ENCODE measurements at regions not wholly inside any gene's neighbourhood (a gene's known extent, or its start where the extent isn't known, plus 50 kb on each side); places are given as distances from the start of the nearest gene placed in this dataset.

DNA sequence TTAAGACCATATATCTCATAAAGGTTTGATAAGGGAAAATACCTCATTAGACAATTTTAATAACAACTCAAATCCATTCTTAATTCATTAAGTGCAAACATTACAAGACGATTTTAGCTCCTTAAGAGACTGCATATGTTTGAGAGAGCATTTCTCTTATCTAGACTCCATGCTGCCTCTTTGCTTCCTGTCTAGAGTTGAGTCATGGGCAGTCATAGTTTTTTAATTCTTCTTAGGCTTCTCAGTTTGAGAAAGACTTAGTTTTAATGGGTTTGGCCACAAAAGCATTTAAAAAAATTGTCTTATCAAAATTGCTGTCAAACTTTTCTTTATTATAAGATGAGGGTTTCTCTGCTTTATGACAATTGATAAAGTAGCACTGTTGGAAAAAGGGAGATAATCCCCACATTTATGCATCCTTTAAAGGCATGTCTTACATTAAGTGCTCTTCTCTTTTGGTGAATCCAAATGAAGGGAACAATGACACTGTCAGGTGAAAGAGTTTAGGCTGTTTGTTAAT lies 713.4 kb downstream of the PCDH18 start:
- Histone ChIP-seq H3K27me3 (ENCODE audit: control insufficient read depth, insufficient read depth, low read length) (no peaks in the 10 kb centered on the region), H3K4me3 (ENCODE audit: insufficient read depth, low read depth, low read length) (no peak overlapping the region), H3K4me2 (ENCODE audit: low read depth, low read length) (no peak overlapping the region), H3K23ac (ENCODE audit: low read depth, low read length) (no peak overlapping the region), H3K4ac (ENCODE audit: low read depth, low read length) (no peak overlapping the region), H3K27ac (ENCODE audit: insufficient read depth, low read length) (no peak overlapping the region), H4K8ac (ENCODE audit: low read depth in 2 of 2, low read length in 2 of 2) (no peak overlapping the region), H3K9me3 (ENCODE audit: control insufficient read depth, insufficient read depth, low read length) (no peaks in the 10 kb centered on the region), H2BK5ac (ENCODE audit: low read depth, low read length, poor library complexity, severe bottlenecking) (no peak overlapping the region), H3K18ac (ENCODE audit: low read depth, low read length) (no peak overlapping the region), H3K56ac (ENCODE audit: extremely low read depth, insufficient read depth, low read length) (no peak overlapping the region), H3K79me1 (ENCODE audit: low read depth in 1 of 2, low read length in 2 of 2) (no peaks in the 10 kb centered on the region), H2BK15ac (ENCODE audit: low read depth, low read length) (no peak overlapping the region), H4K5ac (ENCODE audit: low read depth, low read length) (no peak overlapping the region), H2BK120ac (ENCODE audit: low read depth, low read length) (no peak overlapping the region), H2BK20ac (ENCODE audit: low read depth, low read length) (no peak overlapping the region), H3K9me1 (ENCODE audit: insufficient read depth, low read length) (no peaks in the 10 kb centered on the region), H2AK9ac (replicated peaks; ENCODE audit: low read depth, low read length, poor library complexity) (no peak overlapping the region), H2AFZ (replicated peaks; ENCODE audit: low read length, poor library complexity) (no peak overlapping the region), H4K91ac (ENCODE audit: insufficient read depth, low read depth, low read length) (no peak overlapping the region), H2AK5ac (ENCODE audit: low read depth, low read length) (no peak overlapping the region), H4K20me1 (ENCODE audit: insufficient read depth, low read length) (no peaks in the 10 kb centered on the region), H3K9ac (ENCODE audit: low read depth, low read length) (no peak overlapping the region), H3K36me3 (ENCODE audit: control insufficient read depth, insufficient read depth, low read length) (no peaks in the 10 kb centered on the region), H3K14ac (replicated peaks; ENCODE audit: low read depth, low read length) (no peak overlapping the region), H3K4me1 (ENCODE audit: control insufficient read depth, insufficient read depth, low read length) (no peaks in the 10 kb centered on the region)
- no CpG with 5 or more reads among the region's 1 CpG for WGBS, 2 experiments (ENCODE audit: extremely low coverage in 2 of 2, insufficient read length in 1 of 2)
- ChIA-PET CTCF (no interaction called here), POLR2A (ENCODE audit: unreplicated experiment) (no interaction called here)
- ATAC-seq (ENCODE audit: low read depth): peak; percentile 53; the same call in 1 of the 2 replicates
- in situ Hi-C loops (cut with MboI; ENCODE audit: low sequenced_read_pairs): no loop called here
- peak; percentile 41 for DNase-seq
- intact Hi-C loops (cut with micrococcal nuclease): no loop called here
- dilution Hi-C loops (cut with HindIII; ENCODE audit: low sequenced_read_pairs, unreplicated experiment): no loop called here
- BruUV-seq (replicated peaks): no TSS peak
- TF ChIP-seq MAFK (IDR thresholded peaks at IDR 0.05; ENCODE audit: low read depth, low read length): no peak
- no peak for TF ChIP-seq MXI1 (IDR thresholded peaks at IDR 0.05; ENCODE audit: borderline replicate concordance, low read depth, low read length)
- TF ChIP-seq MAZ (IDR thresholded peaks at IDR 0.05; ENCODE audit: borderline replicate concordance, low read depth, low read length): no peak
- no peak for TF ChIP-seq FOS (IDR thresholded peaks at IDR 0.05; ENCODE audit: low read depth, low read length)
- TF ChIP-seq POLR2A (IDR thresholded peaks at IDR 0.05; ENCODE audit: low read depth, low read length): no peak
- TF ChIP-seq, protein P1, sequence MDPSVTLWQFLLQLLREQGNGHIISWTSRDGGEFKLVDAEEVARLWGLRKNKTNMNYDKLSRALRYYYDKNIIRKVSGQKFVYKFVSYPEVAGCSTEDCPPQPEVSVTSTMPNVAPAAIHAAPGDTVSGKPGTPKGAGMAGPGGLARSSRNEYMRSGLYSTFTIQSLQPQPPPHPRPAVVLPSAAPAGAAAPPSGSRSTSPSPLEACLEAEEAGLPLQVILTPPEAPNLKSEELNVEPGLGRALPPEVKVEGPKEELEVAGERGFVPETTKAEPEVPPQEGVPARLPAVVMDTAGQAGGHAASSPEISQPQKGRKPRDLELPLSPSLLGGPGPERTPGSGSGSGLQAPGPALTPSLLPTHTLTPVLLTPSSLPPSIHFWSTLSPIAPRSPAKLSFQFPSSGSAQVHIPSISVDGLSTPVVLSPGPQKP (IDR thresholded peaks at IDR 0.05; ENCODE audit: borderline replicate concordance, low read depth, low read length): no peak
- no peak for TF ChIP-seq SMC3 (IDR thresholded peaks at IDR 0.05; ENCODE audit: low read depth, low read length)
- TF ChIP-seq, protein P2, sequence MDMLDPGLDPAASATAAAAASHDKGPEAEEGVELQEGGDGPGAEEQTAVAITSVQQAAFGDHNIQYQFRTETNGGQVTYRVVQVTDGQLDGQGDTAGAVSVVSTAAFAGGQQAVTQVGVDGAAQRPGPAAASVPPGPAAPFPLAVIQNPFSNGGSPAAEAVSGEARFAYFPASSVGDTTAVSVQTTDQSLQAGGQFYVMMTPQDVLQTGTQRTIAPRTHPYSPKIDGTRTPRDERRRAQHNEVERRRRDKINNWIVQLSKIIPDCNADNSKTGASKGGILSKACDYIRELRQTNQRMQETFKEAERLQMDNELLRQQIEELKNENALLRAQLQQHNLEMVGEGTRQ (IDR thresholded peaks at IDR 0.05; ENCODE audit: low read depth, low read length): no peak
- TF ChIP-seq BHLHE40 (IDR thresholded peaks at IDR 0.05; ENCODE audit: low read depth, low read length): no peak
- no peak for TF ChIP-seq CEBPB (IDR thresholded peaks at IDR 0.05; ENCODE audit: low read depth, low read length)
- TF ChIP-seq CHD1 (IDR thresholded peaks at IDR 0.05; ENCODE audit: low read depth, low read length): no peak
- TF ChIP-seq RCOR1 (IDR thresholded peaks at IDR 0.05; ENCODE audit: insufficient replicate concordance, low read length): no peak

Measured in IMR-90 (cell line).